ENCODE measurements at regions not wholly inside any gene's neighbourhood (a gene's known extent, or its start where the extent isn't known, plus 50 kb on each side); places are given as distances from the start of the nearest gene placed in this dataset.

- no peak for DNase-seq
Observed at GRCh38 chr13:107139006-107139405, 571.1 kb upstream of the ARGLU1 start.

GRCh38 chr13:107138486-107138885 is 570.5 kb upstream of the ARGLU1 start:
- DNase-seq, result no peak

- DNase-seq, result no peak
Observed at GRCh38 chr13:107133950-107134349, 566.0 kb upstream of the ARGLU1 start.

- DNase-seq, result no peak
Observed at GRCh38 chr13:107130566-107130965, 562.6 kb upstream of the ARGLU1 start.

- no peak for DNase-seq
Observed at GRCh38 chr13:107124730-107125129, 556.8 kb upstream of the ARGLU1 start.

- DNase-seq, result no peak
Observed at GRCh38 chr13:107124129-107124718, 556.3 kb upstream of the ARGLU1 start.

GRCh38 chr13:107121793-107122192 is 553.9 kb upstream of the ARGLU1 start:
- no peak for DNase-seq

- DNase-seq, result no peak
Observed at GRCh38 chr13:107119989-107120881, 552.3 kb upstream of the ARGLU1 start.

GRCh38 chr13:107118506-107118905 is 550.6 kb upstream of the ARGLU1 start:
- no peak for DNase-seq

GRCh38 chr13:107117327-107118012 is 549.5 kb upstream of the ARGLU1 start:
- no peak for DNase-seq

GRCh38 chr13:107113387-107113786 is 545.5 kb upstream of the ARGLU1 start:
- DNase-seq, result no peak

GRCh38 chr13:107111248-107111647 is 543.3 kb upstream of the ARGLU1 start:
- DNase-seq, result no peak

GRCh38 chr13:107104631-107105030 is 536.7 kb upstream of the ARGLU1 start:
- DNase-seq, result no peak

- DNase-seq, result no peak
Observed at GRCh38 chr13:107102676-107103075, 534.7 kb upstream of the ARGLU1 start.

- DNase-seq, result no peak
Observed at GRCh38 chr13:107099661-107100060, 531.7 kb upstream of the ARGLU1 start.

GRCh38 chr13:107097916-107098315 is 530.0 kb upstream of the ARGLU1 start:
- no peak for DNase-seq

GRCh38 chr13:107095876-107096275 is 527.9 kb upstream of the ARGLU1 start:
- DNase-seq, result no peak

GRCh38 chr13:107091861-107092260 is 523.9 kb upstream of the ARGLU1 start:
- DNase-seq, result no peak

- DNase-seq, result no peak
Observed at GRCh38 chr13:107091428-107091827, 523.5 kb upstream of the ARGLU1 start.

- DNase-seq, result no peak
Observed at GRCh38 chr13:107088061-107088460, 520.1 kb upstream of the ARGLU1 start.

GRCh38 chr13:107079423-107080049 is 511.6 kb upstream of the ARGLU1 start:
- no peak for DNase-seq

GRCh38 chr13:107078229-107078765 is 510.4 kb upstream of the ARGLU1 start:
- no peak for DNase-seq

- no peak for DNase-seq
Observed at GRCh38 chr13:107076801-107077200, 508.9 kb upstream of the ARGLU1 start.

Measured in stimulated activated CD4-positive, alpha-beta T cell treated with anti-CD3 and anti-CD28 coated beads, Interleukin-2, amount 100 ng/mL, for 48 hours (primary cell).